ENCODE measurements at regions not wholly inside any gene's neighbourhood (a gene's known extent, or its start where the extent isn't known, plus 50 kb on each side); places are given as distances from the start of the nearest gene placed in this dataset.

GRCh38 chr5:14089198-14089597, 53.9 kb upstream of the TRIO start:
- intact Hi-C loops (cut with micrococcal nuclease), result no loop called here
- Histone ChIP-seq H2AFZ (ENCODE audit: low read length) (no peak overlapping the region), H3K9me2 (replicated peaks; ENCODE audit: low read length) (no peaks in the 10 kb centered on the region), H3F3A (ENCODE audit: low read length, unreplicated experiment) (no peaks in the 10 kb centered on the region), H3K4me1 (ENCODE audit: insufficient read depth, low read length) (no peaks in the 10 kb centered on the region), H3K27ac (ENCODE audit: low read length) (no peak overlapping the region), H3K4me3 (ENCODE audit: low read length) (no peak overlapping the region), H3K4me2 (ENCODE audit: low read length) (no peak overlapping the region), H3K27me3 (ENCODE audit: low read length) (no peaks in the 10 kb centered on the region), H3K36me3 (ENCODE audit: low read depth, low read length) (no peaks in the 10 kb centered on the region), H3K9me3 (ENCODE audit: low read length) (no peaks in the 10 kb centered on the region), H4K20me1 (ENCODE audit: low read length) (no peaks in the 10 kb centered on the region), H3K9ac (ENCODE audit: low read length) (no peak overlapping the region), H3K79me2 (ENCODE audit: low read length) (no peaks in the 10 kb centered on the region)
- no TSS peak for BruUV-seq (replicated peaks)
- ATAC-seq, result no peak
- no peak for TF ChIP-seq CTCF (conservative IDR thresholded peaks at IDR 0.05; ENCODE audit: low read depth, low read length)
- no peak for TF ChIP-seq EZH2 (IDR thresholded peaks at IDR 0.05; ENCODE audit: low read length, unreplicated experiment)
- TF ChIP-seq EZH2phosphoT487 (IDR thresholded peaks at IDR 0.05; ENCODE audit: borderline replicate concordance, low read length), result no peak
- CTCF ChIA-PET, result no interaction called here
- DNase-seq, result no peak
- POLR2A ChIA-PET (ENCODE audit: unreplicated experiment), result no interaction called here

- TF ChIP-seq EZH2 (IDR thresholded peaks at IDR 0.05; ENCODE audit: low read length, unreplicated experiment) (no peak), CTCF (conservative IDR thresholded peaks at IDR 0.05; ENCODE audit: low read depth, low read length) (no peak), EZH2phosphoT487 (IDR thresholded peaks at IDR 0.05; ENCODE audit: borderline replicate concordance, low read length) (no peak)
- Histone ChIP-seq H2AFZ (ENCODE audit: low read length) (no peak overlapping the region), H3K4me3 (ENCODE audit: low read length) (no peak overlapping the region), H3K36me3 (ENCODE audit: low read depth, low read length) (no peaks in the 10 kb centered on the region), H3K4me1 (ENCODE audit: insufficient read depth, low read length) (no peaks in the 10 kb centered on the region), H4K20me1 (ENCODE audit: low read length) (no peaks in the 10 kb centered on the region), H3K9ac (ENCODE audit: low read length) (no peak overlapping the region), H3K4me2 (ENCODE audit: low read length) (no peak overlapping the region), H3K27ac (ENCODE audit: low read length) (no peak overlapping the region), H3K79me2 (ENCODE audit: low read length) (no peaks in the 10 kb centered on the region), H3F3A (ENCODE audit: low read length, unreplicated experiment) (no peaks in the 10 kb centered on the region), H3K27me3 (ENCODE audit: low read length) (no peaks in the 10 kb centered on the region), H3K9me3 (ENCODE audit: low read length) (no peaks in the 10 kb centered on the region), H3K9me2 (replicated peaks; ENCODE audit: low read length) (no peaks in the 10 kb centered on the region)
- DNase-seq, result no peak
- no TSS peak for BruUV-seq (replicated peaks)
- intact Hi-C loops (cut with micrococcal nuclease), result no loop called here
- ChIA-PET CTCF (no interaction called here), POLR2A (ENCODE audit: unreplicated experiment) (no interaction called here)
- ATAC-seq, result no peak
Observed at GRCh38 chr5:14086261-14086660, 56.9 kb upstream of the TRIO start.

GRCh38 chr5:14082973-14083372, 60.2 kb upstream of the TRIO start:
- BruUV-seq (replicated peaks), result no TSS peak
- no peak overlapping the region for H3K4me3 ChIP-seq (ENCODE audit: low read length)
- no peak overlapping the region for H3K9ac ChIP-seq (ENCODE audit: low read length)
- no peaks in the 10 kb centered on the region for H3K36me3 ChIP-seq (ENCODE audit: low read depth, low read length)
- CTCF ChIA-PET, result no interaction called here
- H3K4me1 ChIP-seq (ENCODE audit: insufficient read depth, low read length), result no peaks in the 10 kb centered on the region
- no peaks in the 10 kb centered on the region for H4K20me1 ChIP-seq (ENCODE audit: low read length)
- POLR2A ChIA-PET (ENCODE audit: unreplicated experiment), result no interaction called here
- H3F3A ChIP-seq (ENCODE audit: low read length, unreplicated experiment), result no peaks in the 10 kb centered on the region
- H3K27me3 ChIP-seq (ENCODE audit: low read length), result no peaks in the 10 kb centered on the region
- ATAC-seq, result no peak
- H3K27ac ChIP-seq (ENCODE audit: low read length), result no peak overlapping the region
- H2AFZ ChIP-seq (ENCODE audit: low read length), result no peak overlapping the region
- TF ChIP-seq EZH2 (IDR thresholded peaks at IDR 0.05; ENCODE audit: low read length, unreplicated experiment) (no peak), CTCF (conservative IDR thresholded peaks at IDR 0.05; ENCODE audit: low read depth, low read length) (no peak), EZH2phosphoT487 (IDR thresholded peaks at IDR 0.05; ENCODE audit: borderline replicate concordance, low read length) (no peak)
- intact Hi-C loops (cut with micrococcal nuclease), result no loop called here
- no peak for DNase-seq
- H3K9me3 ChIP-seq (ENCODE audit: low read length), result no peaks in the 10 kb centered on the region
- H3K9me2 ChIP-seq (replicated peaks; ENCODE audit: low read length), result no peaks in the 10 kb centered on the region
- no peaks in the 10 kb centered on the region for H3K79me2 ChIP-seq (ENCODE audit: low read length)
- no peak overlapping the region for H3K4me2 ChIP-seq (ENCODE audit: low read length)

Measured in PC-3 (cell line).